ENCODE measurements at regions not wholly inside any gene's neighbourhood (a gene's known extent, or its start where the extent isn't known, plus 50 kb on each side); places are given as distances from the start of the nearest gene placed in this dataset.

GRCh38 chr19:30174357-30174645 is 197.9 kb upstream of the ZNF536 start:
- TF ChIP-seq CTCF (IDR thresholded peaks at IDR 0.05), result no peak
- no peak for TF ChIP-seq POLR2A (IDR thresholded peaks at IDR 0.05)

Data from body of pancreas (tissue), 4 donors.